Thyroid gland (tissue), 4 donors: ENCODE measurements at regions not wholly inside any gene's neighbourhood (a gene's known extent, or its start where the extent isn't known, plus 50 kb on each side); places are given as distances from the start of the nearest gene placed in this dataset.

Source experiments
- POLR2A ChIP-seq, 2 donors: fragments of 450-650 bp; IDR thresholded peaks; one replicate each; pipeline ENCODE4 v1.6.1; 2017; ENCODE audit warnings: antibody characterized with exemption in 2 of 2, mild to moderate bottlenecking in 2 of 2, moderate library complexity in 1 of 2
- TF ChIP-seq, protein P1 (sequence below), 6 experiments: fragments of 200-600 bp in 3 of 6; fragments of 450-650 bp in 3 of 6; sonication (generic) in 3 of 6; IDR thresholded peaks; one replicate each; pipeline ENCODE4 v1.5.1; 2016 to 2019; ENCODE audit warnings: antibody characterized with exemption in 6 of 6, mild to moderate bottlenecking in 2 of 6, inconsistent platforms in 1 of 6, moderate library complexity in 1 of 6

DNA sequence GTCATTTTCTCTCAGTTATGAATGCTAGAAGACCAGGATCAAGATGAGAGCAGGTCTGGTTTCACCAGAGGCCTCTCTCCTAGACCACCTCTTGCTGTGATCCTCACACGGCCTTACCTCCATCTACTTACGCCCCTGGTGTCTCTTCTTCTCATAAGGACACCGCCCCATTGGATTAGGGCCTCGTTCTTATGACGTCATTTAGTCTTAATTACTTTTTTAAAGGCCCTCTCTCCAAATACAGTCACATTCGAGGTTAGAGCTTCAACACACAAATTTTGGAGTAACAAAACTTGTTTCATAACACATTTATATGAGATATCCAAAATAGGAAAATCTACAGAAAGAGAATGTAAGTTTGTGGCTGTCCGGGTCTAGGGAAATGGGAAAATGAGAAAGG is 391.0 kb upstream of the PITX2 start:
- no peak for TF ChIP-seq POLR2A (IDR thresholded peaks at IDR 0.05)
- TF ChIP-seq, protein P1, sequence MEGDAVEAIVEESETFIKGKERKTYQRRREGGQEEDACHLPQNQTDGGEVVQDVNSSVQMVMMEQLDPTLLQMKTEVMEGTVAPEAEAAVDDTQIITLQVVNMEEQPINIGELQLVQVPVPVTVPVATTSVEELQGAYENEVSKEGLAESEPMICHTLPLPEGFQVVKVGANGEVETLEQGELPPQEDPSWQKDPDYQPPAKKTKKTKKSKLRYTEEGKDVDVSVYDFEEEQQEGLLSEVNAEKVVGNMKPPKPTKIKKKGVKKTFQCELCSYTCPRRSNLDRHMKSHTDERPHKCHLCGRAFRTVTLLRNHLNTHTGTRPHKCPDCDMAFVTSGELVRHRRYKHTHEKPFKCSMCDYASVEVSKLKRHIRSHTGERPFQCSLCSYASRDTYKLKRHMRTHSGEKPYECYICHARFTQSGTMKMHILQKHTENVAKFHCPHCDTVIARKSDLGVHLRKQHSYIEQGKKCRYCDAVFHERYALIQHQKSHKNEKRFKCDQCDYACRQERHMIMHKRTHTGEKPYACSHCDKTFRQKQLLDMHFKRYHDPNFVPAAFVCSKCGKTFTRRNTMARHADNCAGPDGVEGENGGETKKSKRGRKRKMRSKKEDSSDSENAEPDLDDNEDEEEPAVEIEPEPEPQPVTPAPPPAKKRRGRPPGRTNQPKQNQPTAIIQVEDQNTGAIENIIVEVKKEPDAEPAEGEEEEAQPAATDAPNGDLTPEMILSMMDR (IDR thresholded peaks at IDR 0.05) = no peak
